ENCODE measurements at regions not wholly inside any gene's neighbourhood (a gene's known extent, or its start where the extent isn't known, plus 50 kb on each side); places are given as distances from the start of the nearest gene placed in this dataset.

- dilution Hi-C loops (cut with MboI; ENCODE audit: extremely low pct_ligation_motif_present, low sequenced_read_pairs) (no loop called here), intact Hi-C loops (cut with micrococcal nuclease) (no loop called here)
- Histone ChIP-seq H4K20me1 (replicated peaks; ENCODE audit: control insufficient read depth, extremely low read depth, insufficient read depth, low read length) (no peaks in the 10 kb centered on the region), H3K27me3 (ENCODE audit: control insufficient read depth in 2 of 2, insufficient read depth in 2 of 2, low read length in 2 of 2) (no peaks in the 10 kb centered on the region), H3K27ac (ENCODE audit: insufficient read depth, low read depth, low read length) (no peak overlapping the region), H3K36me3 (ENCODE audit: control insufficient read depth in 2 of 2, extremely low read depth in 1 of 2, insufficient read depth in 2 of 2, low read length in 2 of 2) (no peaks in the 10 kb centered on the region), H2AFZ (ENCODE audit: low read depth, low read length) (no peak overlapping the region), H3K9ac (replicated peaks; ENCODE audit: extremely low read depth, insufficient read depth, low read length) (no peak overlapping the region), H3K4me1 (ENCODE audit: control insufficient read depth, extremely low read depth, insufficient read depth, low read length) (no peaks in the 10 kb centered on the region), H3K79me2 (ENCODE audit: control insufficient read depth, insufficient read depth, low read length) (no peaks in the 10 kb centered on the region), H3K4me3 (replicated peaks in 1 of 3; ENCODE audit: insufficient read depth in 1 of 3, low read depth in 1 of 3, low read length in 3 of 3) (no peak overlapping the region), H3K4me2 (ENCODE audit: insufficient read depth, low read length) (no peak overlapping the region), H3K9me1 (replicated peaks; ENCODE audit: control insufficient read depth, extremely low read depth, insufficient read depth, low read length) (no peaks in the 10 kb centered on the region), H3K9me3 (replicated peaks; ENCODE audit: control insufficient read depth, insufficient read depth, low read length) (no peaks in the 10 kb centered on the region)
- no peak for TF ChIP-seq CTCF (IDR thresholded peaks at IDR 0.05; ENCODE audit: extremely low read depth in 1 of 2, insufficient read depth in 1 of 2, low read depth in 1 of 2, low read length in 2 of 2)
- no peak for TF ChIP-seq POLR2AphosphoS5 (IDR thresholded peaks at IDR 0.05; ENCODE audit: insufficient read depth, low read depth, low read length)
- no peak for TF ChIP-seq GATA2 (IDR thresholded peaks at IDR 0.05; ENCODE audit: insufficient read depth, insufficient read length, low read depth, low read length)
- no peak for TF ChIP-seq EZH2 (IDR thresholded peaks at IDR 0.05; ENCODE audit: borderline replicate concordance, low read depth, low read length, severe bottlenecking)
- TF ChIP-seq POLR2A (IDR thresholded peaks at IDR 0.05; ENCODE audit: low read depth, low read length), result no peak
- TF ChIP-seq JUN (IDR thresholded peaks at IDR 0.05; ENCODE audit: borderline replicate concordance, insufficient read depth, insufficient read length, low read depth), result no peak
- FAIRE-seq (no peak), DNase-seq (ENCODE audit: low read depth, low spot score) (no peak)
- BruUV-seq (replicated peaks), result no TSS peak
- ChIA-PET CTCF (no interaction called here), POLR2A (no interaction called here)
Measured at GRCh38 chr3:124402791-124403190, 327.5 kb upstream of the UMPS start.

GRCh38 chr3:124404621-124405020, 325.6 kb upstream of the UMPS start:
- H3K4me2 ChIP-seq (ENCODE audit: insufficient read depth, low read length), result no peak overlapping the region
- no peaks in the 10 kb centered on the region for H3K36me3 ChIP-seq (ENCODE audit: control insufficient read depth in 2 of 2, extremely low read depth in 1 of 2, insufficient read depth in 2 of 2, low read length in 2 of 2)
- FAIRE-seq (no peak), DNase-seq (ENCODE audit: low read depth, low spot score) (no peak)
- peaks cover 7% of the 10 kb centered on the region for H3K4me1 ChIP-seq (ENCODE audit: control insufficient read depth, extremely low read depth, insufficient read depth, low read length)
- H3K27ac ChIP-seq (ENCODE audit: insufficient read depth, low read depth, low read length), result no peak overlapping the region
- H3K9me1 ChIP-seq (replicated peaks; ENCODE audit: control insufficient read depth, extremely low read depth, insufficient read depth, low read length), result no peaks in the 10 kb centered on the region
- no peaks in the 10 kb centered on the region for H4K20me1 ChIP-seq (replicated peaks; ENCODE audit: control insufficient read depth, extremely low read depth, insufficient read depth, low read length)
- intact Hi-C loops (cut with micrococcal nuclease), result no loop called here
- CTCF ChIA-PET, result interaction anchor here (0.6 to 1.4 kb wide), 4 partner anchors 9 to 298 kb away, joined by 3 to 5 read pairs (median 4); no protein-coding TSS in a partner anchor
- H3K79me2 ChIP-seq (ENCODE audit: control insufficient read depth, insufficient read depth, low read length), result no peaks in the 10 kb centered on the region
- no TSS peak for BruUV-seq (replicated peaks)
- H3K27me3 ChIP-seq (ENCODE audit: control insufficient read depth in 2 of 2, insufficient read depth in 2 of 2, low read length in 2 of 2), result no peaks in the 10 kb centered on the region
- H3K4me3 ChIP-seq (replicated peaks in 1 of 3; ENCODE audit: insufficient read depth in 1 of 3, low read depth in 1 of 3, low read length in 3 of 3), result no peak overlapping the region
- dilution Hi-C loops (cut with MboI; ENCODE audit: extremely low pct_ligation_motif_present, low sequenced_read_pairs), result no loop called here
- POLR2A ChIA-PET, result no interaction called here
- H2AFZ ChIP-seq (ENCODE audit: low read depth, low read length), result no peak overlapping the region
- no peak overlapping the region for H3K9ac ChIP-seq (replicated peaks; ENCODE audit: extremely low read depth, insufficient read depth, low read length)
- no peak for TF ChIP-seq MYC (IDR thresholded peaks at IDR 0.05; ENCODE audit: low read depth, low read length)
- TF ChIP-seq EZH2 (IDR thresholded peaks at IDR 0.05; ENCODE audit: borderline replicate concordance, low read depth, low read length, severe bottlenecking), result no peak
- TF ChIP-seq CTCF (IDR thresholded peaks at IDR 0.05; ENCODE audit: extremely low read depth in 1 of 2, insufficient read depth in 1 of 2, low read depth in 1 of 2, low read length in 2 of 2), result no peak
- TF ChIP-seq JUN (IDR thresholded peaks at IDR 0.05; ENCODE audit: borderline replicate concordance, insufficient read depth, insufficient read length, low read depth), result no peak
- no peak for TF ChIP-seq POLR2AphosphoS5 (IDR thresholded peaks at IDR 0.05; ENCODE audit: insufficient read depth, low read depth, low read length)
- TF ChIP-seq POLR2A (IDR thresholded peaks at IDR 0.05; ENCODE audit: low read depth, low read length), result no peak
- no peak for TF ChIP-seq MAX (IDR thresholded peaks at IDR 0.05; ENCODE audit: insufficient read depth, insufficient read length)
- no peak for TF ChIP-seq GATA2 (IDR thresholded peaks at IDR 0.05; ENCODE audit: insufficient read depth, insufficient read length, low read depth, low read length)
- no peak for TF ChIP-seq FOS (IDR thresholded peaks at IDR 0.05; ENCODE audit: borderline replicate concordance, insufficient read depth, low read length)
- H3K9me3 ChIP-seq (replicated peaks; ENCODE audit: control insufficient read depth, insufficient read depth, low read length), result no peaks in the 10 kb centered on the region
